ENCODE measurements at regions not wholly inside any gene's neighbourhood (a gene's known extent, or its start where the extent isn't known, plus 50 kb on each side); places are given as distances from the start of the nearest gene placed in this dataset.

DNA sequence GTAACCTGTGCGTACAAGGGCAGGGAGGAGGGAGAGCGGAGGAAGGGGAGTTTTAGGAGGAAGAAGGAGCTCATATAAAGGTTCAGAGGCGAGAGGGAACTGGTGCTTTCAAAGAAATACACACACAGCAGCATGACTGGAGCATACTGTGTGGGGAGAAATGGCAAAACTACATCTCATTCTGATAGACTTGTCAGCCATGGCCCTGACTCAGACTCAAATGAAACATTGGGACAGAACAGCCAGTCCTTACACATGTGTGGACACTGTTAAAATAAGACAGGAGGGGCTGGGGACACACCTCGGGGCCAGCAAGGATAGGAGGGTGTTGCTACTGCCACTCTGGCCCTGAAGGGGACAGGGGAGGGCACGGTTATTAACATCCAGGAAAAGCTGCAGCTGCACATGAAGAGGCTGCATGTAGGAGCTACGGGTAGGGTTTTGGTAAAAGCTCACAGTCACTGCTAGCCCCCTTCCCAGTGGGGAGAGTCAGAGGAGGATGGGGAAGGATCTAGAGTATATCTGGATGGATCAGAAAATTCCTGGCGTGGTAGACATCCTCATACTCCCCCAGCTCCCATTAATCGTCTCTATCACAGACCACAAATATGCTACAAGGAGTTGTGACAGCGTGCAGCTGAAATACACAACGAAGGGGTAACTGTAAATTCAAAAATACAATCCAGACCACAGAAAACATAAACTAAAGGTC is 110.5 kb downstream of the GATA6 start:
- H3K9me3 ChIP-seq (ENCODE audit: control insufficient read depth in 2 of 3, insufficient read depth in 1 of 3, low read length in 3 of 3) = no peaks in the 10 kb centered on the region
- no peaks in the 10 kb centered on the region for H3K36me3 ChIP-seq (ENCODE audit: control insufficient read depth in 2 of 3, insufficient read depth in 3 of 3, low read length in 3 of 3)
- H3K4me3 ChIP-seq (ENCODE audit: low read length in 3 of 3) = no peak overlapping the region
- intact Hi-C loops (cut with DNase I) = no loop called here
- H3K27me3 ChIP-seq (ENCODE audit: control insufficient read depth, insufficient read depth, low read length) = no peaks in the 10 kb centered on the region
- peak in 1 of 5 donors; percentile 46 for DNase-seq
- TF ChIP-seq, protein P1, sequence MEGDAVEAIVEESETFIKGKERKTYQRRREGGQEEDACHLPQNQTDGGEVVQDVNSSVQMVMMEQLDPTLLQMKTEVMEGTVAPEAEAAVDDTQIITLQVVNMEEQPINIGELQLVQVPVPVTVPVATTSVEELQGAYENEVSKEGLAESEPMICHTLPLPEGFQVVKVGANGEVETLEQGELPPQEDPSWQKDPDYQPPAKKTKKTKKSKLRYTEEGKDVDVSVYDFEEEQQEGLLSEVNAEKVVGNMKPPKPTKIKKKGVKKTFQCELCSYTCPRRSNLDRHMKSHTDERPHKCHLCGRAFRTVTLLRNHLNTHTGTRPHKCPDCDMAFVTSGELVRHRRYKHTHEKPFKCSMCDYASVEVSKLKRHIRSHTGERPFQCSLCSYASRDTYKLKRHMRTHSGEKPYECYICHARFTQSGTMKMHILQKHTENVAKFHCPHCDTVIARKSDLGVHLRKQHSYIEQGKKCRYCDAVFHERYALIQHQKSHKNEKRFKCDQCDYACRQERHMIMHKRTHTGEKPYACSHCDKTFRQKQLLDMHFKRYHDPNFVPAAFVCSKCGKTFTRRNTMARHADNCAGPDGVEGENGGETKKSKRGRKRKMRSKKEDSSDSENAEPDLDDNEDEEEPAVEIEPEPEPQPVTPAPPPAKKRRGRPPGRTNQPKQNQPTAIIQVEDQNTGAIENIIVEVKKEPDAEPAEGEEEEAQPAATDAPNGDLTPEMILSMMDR (IDR thresholded peaks at IDR 0.05; ENCODE audit: borderline replicate concordance, extremely low read depth, insufficient read depth) = no peak
- H3K9ac ChIP-seq (ENCODE audit: low read length in 3 of 3) = no peak overlapping the region
- H3K4me1 ChIP-seq (ENCODE audit: control insufficient read depth in 2 of 3, insufficient read depth in 2 of 3, low read depth in 1 of 3, low read length in 3 of 3) = no peaks in the 10 kb centered on the region
- FAIRE-seq = no peak
- H3K27ac ChIP-seq (ENCODE audit: low read depth in 2 of 2, low read length in 2 of 2) = no peak overlapping the region

DNA sequence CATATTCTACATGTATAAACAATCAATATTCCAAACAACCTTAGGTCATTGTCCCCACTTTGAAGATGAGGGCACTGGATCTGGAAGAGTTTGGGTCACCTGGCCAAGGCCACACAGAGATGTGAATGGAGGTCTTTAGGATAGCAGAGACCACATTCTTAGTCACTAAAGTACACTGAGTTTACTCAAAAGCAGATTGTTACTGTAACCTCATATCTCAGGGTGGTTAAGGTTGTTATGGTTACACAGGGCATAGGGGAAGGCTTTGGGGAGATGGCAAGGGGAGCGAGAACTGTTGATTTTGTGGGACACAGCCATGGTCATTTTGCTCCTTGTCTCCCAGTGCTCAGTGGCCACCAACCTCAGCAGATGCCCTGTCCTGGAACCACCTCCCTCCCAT is 109.4 kb downstream of the GATA6 start:
- Histone ChIP-seq H3K9me3 (ENCODE audit: control insufficient read depth in 2 of 3, insufficient read depth in 1 of 3, low read length in 3 of 3) (no peaks in the 10 kb centered on the region), H3K36me3 (ENCODE audit: control insufficient read depth in 2 of 3, insufficient read depth in 3 of 3, low read length in 3 of 3) (no peaks in the 10 kb centered on the region), H3K27me3 (ENCODE audit: control insufficient read depth, insufficient read depth, low read length) (no peaks in the 10 kb centered on the region), H3K9ac (ENCODE audit: low read length in 3 of 3) (no peak overlapping the region), H3K27ac (ENCODE audit: low read depth in 2 of 2, low read length in 2 of 2) (no peak overlapping the region), H3K4me3 (ENCODE audit: low read length in 3 of 3) (no peak overlapping the region), H3K4me1 (ENCODE audit: control insufficient read depth in 2 of 3, insufficient read depth in 2 of 3, low read depth in 1 of 3, low read length in 3 of 3) (no peaks in the 10 kb centered on the region)
- TF ChIP-seq, protein P1 (IDR thresholded peaks at IDR 0.05; ENCODE audit: borderline replicate concordance, extremely low read depth, insufficient read depth) = no peak
- no peak for DNase-seq
- intact Hi-C loops (cut with DNase I) = no loop called here
- FAIRE-seq = no peak

DNA sequence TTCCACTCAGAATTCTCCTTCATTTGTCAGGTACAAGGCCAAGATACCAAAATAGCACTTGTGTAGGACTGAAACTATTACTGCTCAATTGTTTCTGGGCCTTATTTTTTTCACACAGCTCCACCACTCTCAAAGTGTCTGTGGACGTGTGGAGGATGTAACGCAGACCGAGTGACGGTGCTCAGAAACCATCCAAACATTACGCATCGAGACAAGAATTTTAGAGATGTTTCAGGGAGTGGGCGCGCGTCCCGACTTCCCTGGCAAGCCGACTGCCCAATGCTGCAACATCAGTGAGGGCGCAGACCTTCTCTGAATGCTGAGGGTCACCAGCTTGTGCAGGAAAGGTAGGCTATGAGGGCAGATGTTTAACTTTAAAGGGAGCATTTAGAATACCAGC is 108.4 kb downstream of the GATA6 start:
- Histone ChIP-seq H3K4me1 (ENCODE audit: control insufficient read depth in 2 of 3, insufficient read depth in 2 of 3, low read depth in 1 of 3, low read length in 3 of 3) (no peaks in the 10 kb centered on the region), H3K9ac (ENCODE audit: low read length in 3 of 3) (no peak overlapping the region), H3K27ac (ENCODE audit: low read depth in 2 of 2, low read length in 2 of 2) (no peak overlapping the region), H3K4me3 (ENCODE audit: low read length in 3 of 3) (no peak overlapping the region), H3K27me3 (ENCODE audit: control insufficient read depth, insufficient read depth, low read length) (no peaks in the 10 kb centered on the region), H3K9me3 (ENCODE audit: control insufficient read depth in 2 of 3, insufficient read depth in 1 of 3, low read length in 3 of 3) (no peaks in the 10 kb centered on the region), H3K36me3 (ENCODE audit: control insufficient read depth in 2 of 3, insufficient read depth in 3 of 3, low read length in 3 of 3) (no peaks in the 10 kb centered on the region)
- intact Hi-C loops (cut with DNase I) = no loop called here
- TF ChIP-seq, protein P1 (IDR thresholded peaks at IDR 0.05; ENCODE audit: borderline replicate concordance, extremely low read depth, insufficient read depth) = no peak
- no peak for FAIRE-seq
- DNase-seq = no peak

DNA sequence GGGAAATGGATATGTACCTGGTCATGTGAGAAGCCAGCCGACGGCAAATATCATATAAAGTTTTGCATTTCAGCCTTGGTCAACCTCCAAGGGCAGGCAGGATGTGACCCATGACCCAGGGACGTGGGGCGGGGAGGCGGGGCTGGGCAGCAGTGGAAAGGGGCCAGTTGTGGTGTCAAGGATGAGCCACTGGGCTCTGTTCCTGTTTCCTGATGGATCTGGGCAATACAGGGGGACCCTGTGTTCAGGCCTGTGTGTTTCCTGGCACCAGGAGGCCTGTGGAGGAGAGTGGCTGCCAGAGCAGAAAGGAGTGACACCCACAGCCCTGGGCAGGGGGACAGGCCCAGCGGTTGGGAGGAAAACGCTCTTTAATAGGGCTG is 106.9 kb downstream of the GATA6 start:
- Histone ChIP-seq H3K36me3 (ENCODE audit: control insufficient read depth in 2 of 3, insufficient read depth in 3 of 3, low read length in 3 of 3) (no peaks in the 10 kb centered on the region), H3K9me3 (ENCODE audit: control insufficient read depth in 2 of 3, insufficient read depth in 1 of 3, low read length in 3 of 3) (no peaks in the 10 kb centered on the region), H3K9ac (ENCODE audit: low read length in 3 of 3) (no peak overlapping the region), H3K4me3 (ENCODE audit: low read length in 3 of 3) (no peak overlapping the region), H3K27ac (ENCODE audit: low read depth in 2 of 2, low read length in 2 of 2) (no peak overlapping the region), H3K27me3 (ENCODE audit: control insufficient read depth, insufficient read depth, low read length) (no peaks in the 10 kb centered on the region), H3K4me1 (ENCODE audit: control insufficient read depth in 2 of 3, insufficient read depth in 2 of 3, low read depth in 1 of 3, low read length in 3 of 3) (no peaks in the 10 kb centered on the region)
- DNase-seq = peak in 1 of 5 donors; percentile 68
- TF ChIP-seq, protein P1 (IDR thresholded peaks at IDR 0.05; ENCODE audit: borderline replicate concordance, extremely low read depth, insufficient read depth) = no peak
- intact Hi-C loops (cut with DNase I) = no loop called here
- FAIRE-seq = no peak
